T-helper 17 cell (primary cell): ENCODE measurements at regions not wholly inside any gene's neighbourhood (a gene's known extent, or its start where the extent isn't known, plus 50 kb on each side); places are given as distances from the start of the nearest gene placed in this dataset.

Experiments
- ATAC-seq: fragments of 150-1000 bp; cut with Tn5 transposase; 2 replicates; pipeline ENCODE4 v1.10.0; 2021; ENCODE audit warnings: mild to moderate bottlenecking, moderate library complexity
- DNase-seq, 3 donors: peaks; one replicate each; pipeline versions ENCODE4 v3.0.0 to v3.0.0-alpha.2; 2020 to 2021
- H3K9me3 ChIP-seq: one replicate; pipeline ENCODE4 v1.7.0; 2013; ENCODE audit warnings: low read length, mild to moderate bottlenecking; ENCODE audit not compliant: control insufficient read depth, poor library complexity, severe bottlenecking
- H3K27ac Mint-ChIP-seq: one replicate; pipeline ENCODE4 v1.8.0; 2022; ENCODE audit warnings: mild to moderate bottlenecking, moderate library complexity, mixed read lengths
- H3K27me3 Mint-ChIP-seq: one replicate; pipeline ENCODE4 v1.8.0; 2022; ENCODE audit warnings: mixed read lengths
- H3K36me3 Mint-ChIP-seq: one replicate; pipeline ENCODE4 v1.8.0; 2022; ENCODE audit warnings: low read depth, mixed read lengths
- H3K4me1 Mint-ChIP-seq: one replicate; pipeline ENCODE4 v1.8.0; 2022; ENCODE audit warnings: mild to moderate bottlenecking, mixed read lengths
- H3K4me3 Mint-ChIP-seq: one replicate; pipeline ENCODE4 v1.8.0; 2022; ENCODE audit warnings: mild to moderate bottlenecking, moderate library complexity, mixed read lengths

DNA sequence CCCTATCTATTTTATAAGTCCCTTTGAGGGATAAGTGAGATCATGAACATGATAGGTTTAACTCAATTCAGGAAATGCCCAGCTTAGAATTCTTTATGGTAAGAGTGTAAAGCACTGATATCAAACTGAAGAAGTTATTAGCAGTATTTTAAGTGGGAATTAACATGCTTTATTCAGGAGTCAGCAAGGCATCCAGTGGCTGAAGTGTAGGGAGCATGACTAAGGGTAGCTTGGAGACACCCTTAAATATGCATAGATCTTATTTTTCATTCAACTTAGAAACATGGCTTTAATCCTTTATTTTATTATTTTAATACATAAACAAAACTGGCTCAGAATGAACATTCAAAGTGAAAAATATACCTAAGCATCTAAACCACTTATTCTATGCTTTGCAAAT lies 158.3 kb upstream of the LPP start:
- Mint-ChIP-seq H3K4me3 (no peak overlapping the region), H3K27ac (peak overlapping the region; percentile 89)

GRCh38 chr3:187996609-187997008 lies 157.3 kb upstream of the LPP start:
- Mint-ChIP-seq H3K36me3 (no peaks in the 10 kb centered on the region), H3K27me3 (no peaks in the 10 kb centered on the region), H3K4me1 (peaks cover 50% of the 10 kb centered on the region), H3K4me3 (no peak overlapping the region), H3K27ac (no peak overlapping the region)
- DNase-seq = no peak
- no peak for ATAC-seq
- no peaks in the 10 kb centered on the region for H3K9me3 ChIP-seq

More for the DNA sequence above, 158.3 kb upstream of the LPP start:
- ATAC-seq (no peak), DNase-seq (no peak)
- H3K4me1 Mint-ChIP-seq = peaks cover 46% of the 10 kb centered on the region
- H3K27me3 Mint-ChIP-seq = no peaks in the 10 kb centered on the region
- no peaks in the 10 kb centered on the region for H3K9me3 ChIP-seq
- H3K36me3 Mint-ChIP-seq = no peaks in the 10 kb centered on the region

DNA sequence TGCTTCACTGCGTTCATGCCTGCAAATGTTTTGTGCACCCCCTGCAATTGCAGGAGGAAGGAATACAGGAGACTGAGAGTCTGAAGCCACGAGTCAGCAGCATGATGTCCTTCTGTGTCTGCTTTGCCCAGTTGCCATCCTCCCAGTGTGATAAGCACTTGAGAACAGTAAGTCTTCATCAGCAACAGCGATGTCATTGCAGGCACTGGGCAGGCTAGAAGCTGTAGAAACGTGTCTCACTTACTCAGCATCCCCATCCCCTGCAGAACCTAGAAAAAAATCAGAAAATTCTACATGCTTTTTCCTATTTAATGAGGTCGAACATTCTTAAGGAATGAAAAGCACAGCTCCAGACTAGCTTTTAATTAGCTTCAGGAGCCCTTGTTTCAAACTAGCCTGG lies 156.5 kb upstream of the LPP start:
- H3K9me3 ChIP-seq = no peaks in the 10 kb centered on the region
- Mint-ChIP-seq H3K27me3 (no peaks in the 10 kb centered on the region), H3K4me1 (peaks cover 54% of the 10 kb centered on the region), H3K27ac (peak overlapping the region; percentile 90), H3K4me3 (no peak overlapping the region), H3K36me3 (no peaks in the 10 kb centered on the region)
- no peak for DNase-seq
- ATAC-seq = no peak

GRCh38 chr3:187997946-187998561 lies 155.9 kb upstream of the LPP start:
- H3K36me3 Mint-ChIP-seq = no peaks in the 10 kb centered on the region
- ATAC-seq = no peak
- no peaks in the 10 kb centered on the region for H3K9me3 ChIP-seq
- peak overlapping the region; percentile 90 for H3K27ac Mint-ChIP-seq
- H3K4me3 Mint-ChIP-seq = no peak overlapping the region
- no peak for DNase-seq
- H3K4me1 Mint-ChIP-seq = peaks cover 52% of the 10 kb centered on the region
- H3K27me3 Mint-ChIP-seq = no peaks in the 10 kb centered on the region

GRCh38 chr3:187998611-187999010 lies 155.3 kb upstream of the LPP start:
- Mint-ChIP-seq H3K4me1 (peaks cover 54% of the 10 kb centered on the region), H3K4me3 (no peak overlapping the region), H3K27me3 (no peaks in the 10 kb centered on the region), H3K36me3 (peaks cover 3% of the 10 kb centered on the region), H3K27ac (peak overlapping the region; percentile 90)
- ATAC-seq = no peak
- no peaks in the 10 kb centered on the region for H3K9me3 ChIP-seq
- no peak for DNase-seq

DNA sequence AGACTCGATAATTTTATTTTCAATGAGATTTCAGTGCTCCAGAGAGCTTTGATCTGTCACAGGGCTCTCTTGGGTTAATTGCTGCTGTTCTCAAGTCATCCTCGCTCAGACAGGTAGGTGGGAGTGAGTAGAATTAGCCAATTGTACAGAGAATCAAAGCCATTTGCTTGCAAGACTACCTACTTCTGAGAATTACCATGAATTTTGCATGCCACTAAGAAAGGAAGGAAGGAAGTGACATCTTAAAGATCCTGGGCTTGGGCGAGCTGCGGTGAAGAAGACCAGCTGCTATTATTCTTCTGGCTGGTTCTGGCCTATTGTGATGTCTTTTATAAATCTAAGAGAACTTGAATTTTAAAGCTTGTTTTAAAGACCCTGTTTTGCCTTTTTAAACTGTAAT lies 154.1 kb upstream of the LPP start:
- ATAC-seq (peak; percentile 95), DNase-seq (peak in 1 of 3 donors; percentile 19)
- Mint-ChIP-seq H3K27ac (peak overlapping the region; percentile 90), H3K36me3 (peaks cover 3% of the 10 kb centered on the region), H3K4me3 (peak overlapping the region; percentile 78), H3K4me1 (peaks cover 44% of the 10 kb centered on the region), H3K27me3 (no peaks in the 10 kb centered on the region)
- H3K9me3 ChIP-seq = no peaks in the 10 kb centered on the region

DNA sequence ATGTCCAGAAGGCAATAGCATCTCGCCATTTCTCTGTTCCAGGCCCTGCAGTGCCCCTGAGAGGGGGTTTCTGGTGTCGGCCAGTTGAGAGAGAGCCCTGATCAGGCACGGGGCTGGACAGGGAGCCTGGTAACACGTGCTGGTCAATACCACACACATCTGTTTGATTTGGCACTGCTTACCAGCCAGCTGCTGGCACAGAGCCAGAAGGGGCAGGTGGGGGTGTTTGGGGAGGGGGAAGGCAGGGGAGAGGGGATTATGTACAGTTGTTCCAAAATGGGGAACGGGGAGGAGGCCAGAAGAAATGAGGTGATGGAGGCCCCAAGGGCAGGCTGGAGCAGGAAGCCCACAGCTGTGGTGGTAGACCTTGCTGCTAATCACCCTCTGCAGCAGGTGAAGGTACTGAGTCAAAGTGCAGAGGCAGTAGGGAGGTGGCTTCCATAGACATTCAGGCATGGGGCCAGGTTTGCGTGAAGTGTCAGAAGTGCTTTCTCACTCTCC lies 153.5 kb upstream of the LPP start:
- Mint-ChIP-seq H3K36me3 (peaks cover 3% of the 10 kb centered on the region), H3K4me3 (peak overlapping the region; percentile 67), H3K27ac (peak overlapping the region; percentile 90), H3K27me3 (no peaks in the 10 kb centered on the region), H3K4me1 (peaks cover 38% of the 10 kb centered on the region)
- no peaks in the 10 kb centered on the region for H3K9me3 ChIP-seq
- ATAC-seq (peak; percentile 13), DNase-seq (no peak)

- Mint-ChIP-seq H3K27me3 (no peaks in the 10 kb centered on the region), H3K36me3 (peaks cover 3% of the 10 kb centered on the region), H3K4me3 (peak overlapping the region; percentile 15), H3K4me1 (peaks cover 38% of the 10 kb centered on the region), H3K27ac (peak overlapping the region; percentile 90)
- no peak for ATAC-seq
- no peaks in the 10 kb centered on the region for H3K9me3 ChIP-seq
- DNase-seq = no peak
Observed at GRCh38 chr3:188001093-188001492, 152.9 kb upstream of the LPP start.

DNA sequence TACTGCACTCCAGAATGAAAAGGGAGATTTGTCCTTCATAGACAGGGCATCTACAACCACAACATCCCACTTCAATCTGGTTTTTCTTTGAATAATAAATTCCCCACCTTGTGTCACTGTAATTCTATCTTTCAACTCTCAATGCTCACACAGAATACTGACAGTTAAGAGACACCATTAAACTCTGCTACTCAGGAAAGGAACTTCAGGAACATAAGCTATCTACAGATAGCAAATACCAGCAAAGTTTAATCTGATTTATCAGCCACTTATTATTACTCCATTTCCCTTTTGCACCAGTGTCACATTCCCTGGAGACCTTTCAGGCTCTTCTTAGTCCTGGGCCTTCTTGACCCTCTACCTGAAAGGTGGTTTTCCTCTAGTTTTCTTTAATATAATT lies 152.0 kb upstream of the LPP start:
- DNase-seq (no peak), ATAC-seq (no peak)
- H3K4me1 Mint-ChIP-seq = peaks cover 41% of the 10 kb centered on the region
- H3K27me3 Mint-ChIP-seq = no peaks in the 10 kb centered on the region
- peaks cover 3% of the 10 kb centered on the region for H3K36me3 Mint-ChIP-seq
- H3K27ac Mint-ChIP-seq = peak overlapping the region; percentile 90
- H3K4me3 Mint-ChIP-seq = no peak overlapping the region
- no peaks in the 10 kb centered on the region for H3K9me3 ChIP-seq

DNA sequence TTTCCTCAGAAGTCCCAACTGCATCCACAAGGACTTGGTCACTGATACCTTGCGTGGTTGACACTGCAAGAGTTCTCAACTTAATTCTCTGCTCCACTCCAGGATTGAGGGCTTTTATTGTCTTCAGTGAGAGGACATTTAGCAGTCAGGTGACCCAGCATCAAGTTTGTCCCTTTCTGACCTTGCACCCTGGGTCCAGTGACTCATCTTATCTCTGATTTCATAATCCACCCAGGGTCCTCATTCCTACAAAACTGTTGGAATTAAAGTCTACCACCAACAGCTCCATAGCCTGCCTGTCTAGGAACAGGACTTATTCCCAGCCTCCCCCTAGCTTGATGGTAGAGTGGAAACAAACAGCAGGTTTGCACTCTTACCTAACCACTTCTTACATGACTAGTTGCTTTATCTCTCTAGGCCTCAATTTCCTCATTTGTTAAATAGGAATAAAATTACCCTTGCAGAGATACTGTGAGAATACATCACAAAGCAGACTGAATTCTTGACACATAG lies 151.3 kb upstream of the LPP start:
- Mint-ChIP-seq H3K27ac (peak overlapping the region; percentile 90), H3K4me3 (no peak overlapping the region), H3K4me1 (peaks cover 45% of the 10 kb centered on the region), H3K27me3 (no peaks in the 10 kb centered on the region), H3K36me3 (peaks cover 3% of the 10 kb centered on the region)
- ATAC-seq (no peak), DNase-seq (no peak)
- H3K9me3 ChIP-seq = no peaks in the 10 kb centered on the region

GRCh38 chr3:188003188-188004171 lies 150.5 kb upstream of the LPP start:
- peak overlapping the region; percentile 90 for H3K27ac Mint-ChIP-seq

GRCh38 chr3:188006726-188007393 lies 147.1 kb upstream of the LPP start:
- ATAC-seq (no peak), DNase-seq (no peak)
- H3K4me3 Mint-ChIP-seq = no peak overlapping the region
- no peaks in the 10 kb centered on the region for H3K9me3 ChIP-seq
- H3K4me1 Mint-ChIP-seq = peaks cover 21% of the 10 kb centered on the region
- no peak overlapping the region for H3K27ac Mint-ChIP-seq
- H3K36me3 Mint-ChIP-seq = peaks cover 3% of the 10 kb centered on the region
- H3K27me3 Mint-ChIP-seq = no peaks in the 10 kb centered on the region

More at GRCh38 chr3:188003188-188004171, 150.5 kb upstream of the LPP start:
- no peak for ATAC-seq
- Mint-ChIP-seq H3K36me3 (peaks cover 3% of the 10 kb centered on the region), H3K4me3 (no peak overlapping the region), H3K4me1 (peaks cover 45% of the 10 kb centered on the region), H3K27me3 (no peaks in the 10 kb centered on the region)
- no peak for DNase-seq
- no peaks in the 10 kb centered on the region for H3K9me3 ChIP-seq

DNA sequence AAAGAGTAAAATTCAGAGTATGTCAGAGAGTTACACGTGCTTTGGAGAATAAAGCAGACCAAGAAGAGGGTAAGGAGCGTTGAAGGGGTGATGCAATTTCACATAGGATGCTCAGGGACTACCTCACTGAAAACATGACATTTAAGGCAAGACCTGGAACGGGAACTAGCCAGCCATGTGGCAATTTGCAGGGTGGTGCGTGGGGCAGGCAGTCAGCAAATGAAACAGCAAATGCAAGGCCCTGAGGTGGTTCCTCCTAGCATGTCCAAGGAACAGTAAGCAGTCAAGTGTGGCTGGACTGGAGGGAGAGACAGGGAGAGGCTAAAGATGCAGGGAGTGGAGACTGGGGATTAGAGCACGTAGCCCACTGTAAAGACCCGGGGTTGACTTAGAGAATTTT lies 146.1 kb upstream of the LPP start:
- DNase-seq = no peak

More for the DNA sequence above, 146.1 kb upstream of the LPP start:
- Mint-ChIP-seq H3K27me3 (no peaks in the 10 kb centered on the region), H3K36me3 (peaks cover 3% of the 10 kb centered on the region), H3K4me1 (peaks cover 18% of the 10 kb centered on the region), H3K27ac (no peak overlapping the region), H3K4me3 (no peak overlapping the region)
- no peak for ATAC-seq
- no peaks in the 10 kb centered on the region for H3K9me3 ChIP-seq
